Fibroblast of lung (primary cell): ENCODE measurements at regions not wholly inside any gene's neighbourhood (a gene's known extent, or its start where the extent isn't known, plus 50 kb on each side); places are given as distances from the start of the nearest gene placed in this dataset.
A peak's percentile ranks its signal among the peaks of the same experiment; 100 is the strongest.

Experiments used
- DNase-seq, 2 donors: peaks; one replicate each; pipeline versions ENCODE4 v3.0.0 to v3.0.0-alpha.2; 2010; ENCODE audit warnings: low read depth in 2 of 2
- H2AFZ ChIP-seq: 2 replicates; pipeline ENCODE4 v1.5.1; 2012; ENCODE audit warnings: low read length, control low read depth, inconsistent platforms
- H3K27ac ChIP-seq: 2 replicates; pipeline ENCODE4 v1.5.1; 2011; ENCODE audit warnings: low read length, control low read depth; ENCODE audit not compliant: insufficient read depth
- H3K27me3 ChIP-seq: 2 replicates; pipeline ENCODE4 v1.5.1; 2011; ENCODE audit warnings: mild to moderate bottlenecking, low read length; ENCODE audit not compliant: control insufficient read depth, insufficient read depth
- H3K36me3 ChIP-seq: 2 replicates; pipeline ENCODE4 v1.5.1; 2011; ENCODE audit warnings: low read length; ENCODE audit not compliant: control insufficient read depth, insufficient read depth
- H3K4me1 ChIP-seq: 2 replicates; pipeline ENCODE4 v1.5.1; 2011; ENCODE audit warnings: low read length; ENCODE audit not compliant: control insufficient read depth, insufficient read depth; ENCODE audit errors: extremely low read depth
- H3K4me2 ChIP-seq: 2 replicates; pipeline ENCODE4 v1.5.1; 2011; ENCODE audit warnings: low read length, control low read depth; ENCODE audit not compliant: insufficient read depth; ENCODE audit errors: extremely low read depth
- H3K4me3 ChIP-seq, 4 experiments: fragments of 200-600 bp in 1 of 4; sonication (generic) in 1 of 4; replicated peaks in 1 of 4; 2 replicates each; pipeline ENCODE4 v1.5.1; 2011 to 2016; ENCODE audit warnings: low read length in 4 of 4, low read depth in 3 of 4, mild to moderate bottlenecking in 3 of 4, control low read depth in 2 of 4, inconsistent platforms in 1 of 4, mixed read lengths in 1 of 4; ENCODE audit not compliant: insufficient read depth in 1 of 4; ENCODE audit errors: control extremely low read depth in 1 of 4
- H3K79me2 ChIP-seq: 2 replicates; pipeline ENCODE4 v1.5.1; 2012; ENCODE audit warnings: mild to moderate bottlenecking, low read length, inconsistent platforms; ENCODE audit not compliant: control insufficient read depth, insufficient read depth
- H3K9ac ChIP-seq: 2 replicates; pipeline ENCODE4 v1.5.1; 2011; ENCODE audit warnings: mild to moderate bottlenecking, low read length, control low read depth; ENCODE audit not compliant: insufficient read depth
- H3K9me3 ChIP-seq: 2 replicates; pipeline ENCODE4 v1.5.1; 2012; ENCODE audit warnings: low read depth, low read length; ENCODE audit not compliant: control insufficient read depth, insufficient read depth
- H4K20me1 ChIP-seq: 2 replicates; pipeline ENCODE4 v1.5.1; 2011; ENCODE audit warnings: low read length; ENCODE audit not compliant: control insufficient read depth, insufficient read depth; ENCODE audit errors: extremely low read depth
- EZH2 ChIP-seq: IDR thresholded peaks from 2 replicates; pipeline ENCODE4 v1.5.1; 2012; ENCODE audit warnings: low read length, control low read depth, mild to moderate bottlenecking; ENCODE audit errors: missing control alignments
- TF ChIP-seq, protein P1 (sequence below), 2 donors: IDR thresholded peaks in 1 of 2; conservative IDR thresholded peaks in 1 of 2; 1 replicate in 1 of 2; 2 replicates in 1 of 2; pipeline ENCODE4 v1.5.1; 2011 to 2012; ENCODE audit warnings: low read length in 2 of 2, control low read depth in 1 of 2, inconsistent platforms in 1 of 2, low read depth in 1 of 2, mild to moderate bottlenecking in 1 of 2

DNA sequence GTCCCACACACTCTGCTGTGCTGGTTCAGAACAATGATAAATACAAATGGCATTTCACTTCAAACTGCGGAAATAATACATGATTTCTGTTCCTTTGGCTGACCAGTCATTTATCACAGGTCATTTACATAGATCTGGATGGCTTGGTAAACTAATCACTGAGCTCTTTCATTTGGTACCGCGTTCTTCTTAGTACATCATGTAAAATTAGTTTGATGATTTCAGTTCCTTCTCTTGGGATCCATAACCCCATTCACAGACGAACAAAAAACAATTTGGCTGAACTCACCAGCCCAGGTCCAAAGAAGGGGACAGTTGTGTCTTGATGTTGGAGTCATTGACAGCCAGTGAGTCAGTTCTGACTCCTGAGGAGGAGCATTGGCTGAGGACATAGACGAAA, 689.8 kb downstream of the INHBA start:
- Histone ChIP-seq H2AFZ (no peak overlapping the region), H3K9me3 (no peaks in the 10 kb centered on the region), H4K20me1 (no peaks in the 10 kb centered on the region), H3K36me3 (no peaks in the 10 kb centered on the region), H3K79me2 (no peaks in the 10 kb centered on the region), H3K4me3 (no peak overlapping the region), H3K27me3 (no peaks in the 10 kb centered on the region), H3K4me2 (no peak overlapping the region), H3K4me1 (no peaks in the 10 kb centered on the region), H3K27ac (no peak overlapping the region), H3K9ac (no peak overlapping the region)
- peak in 1 of 2 donors; percentile 65 for DNase-seq
- TF ChIP-seq, protein P1, sequence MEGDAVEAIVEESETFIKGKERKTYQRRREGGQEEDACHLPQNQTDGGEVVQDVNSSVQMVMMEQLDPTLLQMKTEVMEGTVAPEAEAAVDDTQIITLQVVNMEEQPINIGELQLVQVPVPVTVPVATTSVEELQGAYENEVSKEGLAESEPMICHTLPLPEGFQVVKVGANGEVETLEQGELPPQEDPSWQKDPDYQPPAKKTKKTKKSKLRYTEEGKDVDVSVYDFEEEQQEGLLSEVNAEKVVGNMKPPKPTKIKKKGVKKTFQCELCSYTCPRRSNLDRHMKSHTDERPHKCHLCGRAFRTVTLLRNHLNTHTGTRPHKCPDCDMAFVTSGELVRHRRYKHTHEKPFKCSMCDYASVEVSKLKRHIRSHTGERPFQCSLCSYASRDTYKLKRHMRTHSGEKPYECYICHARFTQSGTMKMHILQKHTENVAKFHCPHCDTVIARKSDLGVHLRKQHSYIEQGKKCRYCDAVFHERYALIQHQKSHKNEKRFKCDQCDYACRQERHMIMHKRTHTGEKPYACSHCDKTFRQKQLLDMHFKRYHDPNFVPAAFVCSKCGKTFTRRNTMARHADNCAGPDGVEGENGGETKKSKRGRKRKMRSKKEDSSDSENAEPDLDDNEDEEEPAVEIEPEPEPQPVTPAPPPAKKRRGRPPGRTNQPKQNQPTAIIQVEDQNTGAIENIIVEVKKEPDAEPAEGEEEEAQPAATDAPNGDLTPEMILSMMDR (conservative IDR thresholded peaks at IDR 0.05 in 1 of 2, IDR thresholded peaks at IDR 0.05 in 1 of 2; ENCODE audit: low read depth in 1 of 2, low read length in 2 of 2): no peak
- TF ChIP-seq EZH2: no peak

DNA sequence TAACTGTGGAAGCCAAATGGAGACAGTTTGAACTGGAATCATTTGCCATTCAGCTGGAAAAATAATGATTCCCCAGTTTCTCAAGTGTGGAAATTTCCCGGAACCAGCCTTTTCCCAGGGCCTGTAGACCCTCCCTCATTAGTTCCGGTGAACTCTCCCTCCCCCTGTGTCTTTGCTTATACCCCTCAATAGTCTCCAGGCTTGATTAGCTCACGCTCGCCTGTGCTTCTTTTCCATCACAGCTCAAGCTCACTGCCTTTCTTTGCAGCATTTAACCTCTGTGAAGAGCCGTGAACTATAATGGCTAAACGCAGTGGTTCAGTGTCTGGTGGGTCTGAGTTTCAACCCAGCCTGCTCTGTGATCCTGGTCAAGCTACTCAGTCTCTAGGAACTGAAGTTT, 690.8 kb downstream of the INHBA start:
- H3K9me3 ChIP-seq: no peaks in the 10 kb centered on the region
- no peak overlapping the region for H3K9ac ChIP-seq
- H3K36me3 ChIP-seq: no peaks in the 10 kb centered on the region
- H2AFZ ChIP-seq: no peak overlapping the region
- H4K20me1 ChIP-seq: no peaks in the 10 kb centered on the region
- no peak for TF ChIP-seq EZH2
- TF ChIP-seq, protein P1 (conservative IDR thresholded peaks at IDR 0.05 in 1 of 2, IDR thresholded peaks at IDR 0.05 in 1 of 2; ENCODE audit: low read depth in 1 of 2, low read length in 2 of 2): no peak
- no peak for DNase-seq
- H3K27me3 ChIP-seq: no peaks in the 10 kb centered on the region
- no peak overlapping the region for H3K4me2 ChIP-seq
- no peaks in the 10 kb centered on the region for H3K79me2 ChIP-seq
- no peak overlapping the region for H3K4me3 ChIP-seq
- peaks cover 3% of the 10 kb centered on the region for H3K4me1 ChIP-seq
- H3K27ac ChIP-seq: no peak overlapping the region

DNA sequence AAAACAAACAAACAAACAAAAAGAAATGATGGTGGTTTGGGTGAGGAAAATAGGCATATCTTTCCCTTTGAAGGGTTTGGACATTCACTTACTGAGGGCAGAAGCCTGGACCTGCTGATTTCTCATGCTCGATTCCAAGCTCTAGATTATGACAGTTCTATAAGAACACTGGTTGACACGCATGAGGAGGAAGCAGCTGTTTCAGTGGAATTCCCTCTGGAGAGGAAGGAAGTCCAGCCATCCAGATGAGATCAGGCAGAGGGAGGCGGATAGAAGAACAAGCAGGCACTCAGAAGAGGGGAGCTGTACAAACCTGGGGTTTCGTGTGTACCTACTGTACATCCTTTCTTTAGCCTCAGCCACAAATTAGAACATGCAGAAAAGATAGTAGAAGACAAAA, 691.9 kb downstream of the INHBA start:
- H4K20me1 ChIP-seq: no peaks in the 10 kb centered on the region
- no peak for TF ChIP-seq EZH2
- TF ChIP-seq, protein P1 (conservative IDR thresholded peaks at IDR 0.05 in 1 of 2, IDR thresholded peaks at IDR 0.05 in 1 of 2; ENCODE audit: low read depth in 1 of 2, low read length in 2 of 2): no peak
- no peak overlapping the region for H2AFZ ChIP-seq
- no peak overlapping the region for H3K4me2 ChIP-seq
- no peaks in the 10 kb centered on the region for H3K79me2 ChIP-seq
- H3K27ac ChIP-seq: no peak overlapping the region
- H3K4me1 ChIP-seq: peaks cover 6% of the 10 kb centered on the region
- H3K27me3 ChIP-seq: no peaks in the 10 kb centered on the region
- H3K36me3 ChIP-seq: no peaks in the 10 kb centered on the region
- DNase-seq: no peak
- no peaks in the 10 kb centered on the region for H3K9me3 ChIP-seq
- no peak overlapping the region for H3K9ac ChIP-seq
- no peak overlapping the region for H3K4me3 ChIP-seq
